ENCODE measurements at regions not wholly inside any gene's neighbourhood (a gene's known extent, or its start where the extent isn't known, plus 50 kb on each side); places are given as distances from the start of the nearest gene placed in this dataset.

- TF ChIP-seq ATF6 (CRISPR knock-in tag; IDR thresholded peaks at IDR 0.05), result no peak
- TF ChIP-seq AFF4 (CRISPR knock-in tag; IDR thresholded peaks at IDR 0.05; ENCODE audit: borderline replicate concordance), result no peak
- TF ChIP-seq IRF2 (CRISPR knock-in tag; IDR thresholded peaks at IDR 0.05; ENCODE audit: borderline replicate concordance, low read depth), result no peak
- no peak for TF ChIP-seq JAZF1 (CRISPR knock-in tag; IDR thresholded peaks at IDR 0.05)
- TF ChIP-seq NR3C1 (CRISPR knock-in tag; conservative IDR thresholded peaks at IDR 0.05; ENCODE audit: low read depth), result no peak
- no peak for TF ChIP-seq CTCF (IDR thresholded peaks at IDR 0.05)
- ChIA-PET CTCF (interaction anchor here (0.8 to 1.1 kb wide), 4 partner anchors 16 to 314 kb away, joined by 3 read pairs; no protein-coding TSS in a partner anchor), POLR2A (no interaction called here)
- peaks cover 60% of the 10 kb centered on the region for H3K4me1 Mint-ChIP-seq
- no peak overlapping the region for H3K4me3 Mint-ChIP-seq
- ATAC-seq (peak; percentile 96), DNase-seq (ENCODE audit: low spot score) (no peak)
- no peaks in the 10 kb centered on the region; the same call in 1 of the 2 replicates for H3K27me3 Mint-ChIP-seq (ENCODE audit: low read depth)
- peak overlapping the region; percentile 14 for H3K27ac Mint-ChIP-seq
- peaks cover 17% of the 10 kb centered on the region for H3K9me3 Mint-ChIP-seq
- peaks cover 8% of the 10 kb centered on the region for H3K36me3 Mint-ChIP-seq
These were observed 205.3 kb upstream of the ASCC3 start for GRCh38 chr6:101086473-101086872.

GRCh38 chr6:101088594-101088993, 207.5 kb upstream of the ASCC3 start:
- ATAC-seq, result no peak
- Mint-ChIP-seq H3K36me3 (peaks cover 8% of the 10 kb centered on the region), H3K9me3 (peaks cover 26% of the 10 kb centered on the region), H3K27me3 (ENCODE audit: low read depth) (no peaks in the 10 kb centered on the region; the same call in 1 of the 2 replicates), H3K4me3 (no peak overlapping the region), H3K27ac (no peak overlapping the region), H3K4me1 (peaks cover 46% of the 10 kb centered on the region)
- no peak for DNase-seq (ENCODE audit: low spot score)
- CTCF ChIA-PET, result no interaction called here
- TF ChIP-seq TCF7 (CRISPR knock-in tag; IDR thresholded peaks at IDR 0.05; ENCODE audit: low read depth) (no peak), SMAD4 (CRISPR knock-in tag; IDR thresholded peaks at IDR 0.05) (no peak), USF2 (CRISPR knock-in tag; IDR thresholded peaks at IDR 0.05) (no peak), USF1 (CRISPR knock-in tag; IDR thresholded peaks at IDR 0.05) (no peak), GABPB1 (CRISPR knock-in tag; IDR thresholded peaks at IDR 0.05) (no peak), MAX (CRISPR knock-in tag; IDR thresholded peaks at IDR 0.05) (no peak), ATF1 (CRISPR knock-in tag; IDR thresholded peaks at IDR 0.05) (no peak), ZSCAN18 (CRISPR knock-in tag; IDR thresholded peaks at IDR 0.05) (no peak), IRF1 (CRISPR knock-in tag; IDR thresholded peaks at IDR 0.05) (no peak), ZNF532 (CRISPR knock-in tag; IDR thresholded peaks at IDR 0.05; ENCODE audit: borderline replicate concordance) (no peak), TEAD4 (CRISPR knock-in tag; IDR thresholded peaks at IDR 0.05) (no peak), JAZF1 (CRISPR knock-in tag; IDR thresholded peaks at IDR 0.05) (no peak), FOXK1 (CRISPR knock-in tag; IDR thresholded peaks at IDR 0.05) (no peak), ZNF121 (CRISPR knock-in tag; IDR thresholded peaks at IDR 0.05) (no peak)
- POLR2A ChIA-PET, result no interaction called here

Data from WTC11 (cell line).